Heart left ventricle (tissue), 16 donors: ENCODE measurements at regions not wholly inside any gene's neighbourhood (a gene's known extent, or its start where the extent isn't known, plus 50 kb on each side); places are given as distances from the start of the nearest gene placed in this dataset.
"Not testable (repeated sequence)": the region's sequence is repeated elsewhere in the genome, so short reads cannot be mapped to it uniquely, and the experiment has no call there.

Experiments
- ATAC-seq, 4 donors: fragments of 200-7000 bp; cut with Tn5 transposase; one replicate each; pipeline ENCODE4 v1.9.1; 2020 to 2022; ENCODE audit warnings: moderate library complexity in 4 of 4, mild to moderate bottlenecking in 3 of 4, moderate number of reproducible peaks in 1 of 4
- DNase-seq, 5 donors: peaks; one replicate each; pipeline ENCODE4 v3.0.0-alpha.2; 2020
- H3K27ac ChIP-seq, 12 donors: fragments of 200-600 bp; sonication (generic) in 4 of 12; one replicate each; pipeline versions ENCODE4 v1.5.0 to v1.8.0; 2016 to 2022; ENCODE audit warnings: mild to moderate bottlenecking in 2 of 12
- H3K27me3 ChIP-seq, 9 donors: fragments of 200-600 bp; sonication (generic) in 2 of 9; one replicate each; pipeline versions ENCODE4 v1.5.1 to v1.8.0; 2016 to 2022; ENCODE audit warnings: mild to moderate bottlenecking in 3 of 9
- H3K36me3 ChIP-seq, 9 donors: fragments of 200-600 bp; sonication (generic) in 2 of 9; one replicate each; pipeline versions ENCODE4 v1.5.0 to v1.8.0; 2018 to 2022; ENCODE audit warnings: mild to moderate bottlenecking in 2 of 9
- H3K4me1 ChIP-seq, 12 donors: fragments of 200-600 bp; sonication (generic) in 4 of 12; one replicate each; pipeline versions ENCODE4 v1.5.0 to v1.8.0; 2016 to 2022; ENCODE audit warnings: mild to moderate bottlenecking in 3 of 12
- H3K4me3 ChIP-seq, 12 donors: fragments of 200-600 bp; sonication (generic) in 4 of 12; one replicate each; pipeline versions ENCODE4 v1.5.0 to v1.8.0; 2017 to 2022; ENCODE audit warnings: mild to moderate bottlenecking in 9 of 12, moderate library complexity in 4 of 12
- H3K9me3 ChIP-seq, 12 donors: fragments of 200-600 bp; sonication (generic) in 4 of 12; one replicate each; pipeline versions ENCODE4 v1.5.0 to v1.8.0; 2016 to 2022; ENCODE audit warnings: mild to moderate bottlenecking in 1 of 12
- POLR2A ChIP-seq, 2 donors: fragments of 450-650 bp; IDR thresholded peaks; one replicate each; pipeline ENCODE4 v1.6.1; 2017; ENCODE audit warnings: antibody characterized with exemption in 2 of 2, mild to moderate bottlenecking in 2 of 2, moderate library complexity in 2 of 2
- WGBS, 4 donors: extraction: QIAGEN DNeasy Blood & Tissue Kit in 2 of 4; methylation state at CpG; one replicate each; pipeline versions ENCODE4 v1.1.5 to v1.1.7; 2013 to 2018; 5-methylcytosine and 5-hydroxymethylcytosine counted together
- intact Hi-C, 10 donors: fragments of 100-400 bp; cut with DNase I; formaldehyde crosslinking; loops; one replicate each; pipeline versions ENCODE4 v1.11.1 to v1.14.2; 2022
- TF ChIP-seq, protein P1 (sequence below), 12 donors: fragments of 200-600 bp; sonication (generic) in 4 of 12; IDR thresholded peaks; one replicate each; pipeline versions ENCODE4 v1.5.0 to v1.8.0; 2018 to 2022; ENCODE audit warnings: antibody characterized with exemption in 12 of 12, mild to moderate bottlenecking in 5 of 12
- donor health status: ischemic (EF 13 %, LVEDD 7.1; RV severe dilation, severe dysfunction).
- donor health status: healthy with polysubstance abuse.
- donor health status: DM: no; HTN: yes; CAD: no.
- donor health status: DM: no; HTN: no; CAD: no.
- donor health status: ischemic (EF 25% LVEDD 6.9; RV normal size, moderate dysfunction).
- donor health status: ischemic (EF 25% LVEDD 5.7; RV mildly dilated, moderate dysfunction).
- donor health status: healthy.
- donor health status: DM: yes; HTN: yes; CAD: no.
- donor health status: ischemic (EF 35%, LVEDD 5.7; RV mildly dilated, moderate dysfunction).
- donor health status: nonischemic (EF 11% LVEDD 7.7; RV severe dilation, severe dysfunction).
- donor health status: DM: yes; HTN: yes; CAD: no.
- donor health status: PGD.
- donor health status: ischemic (EF 29% LVEDD 5.4; RV normal size, mild dysfunction).
- donor health status: nonischemic (EF 23%, LVEDD 6.1; RV moderate dilation, normal function).

DNA sequence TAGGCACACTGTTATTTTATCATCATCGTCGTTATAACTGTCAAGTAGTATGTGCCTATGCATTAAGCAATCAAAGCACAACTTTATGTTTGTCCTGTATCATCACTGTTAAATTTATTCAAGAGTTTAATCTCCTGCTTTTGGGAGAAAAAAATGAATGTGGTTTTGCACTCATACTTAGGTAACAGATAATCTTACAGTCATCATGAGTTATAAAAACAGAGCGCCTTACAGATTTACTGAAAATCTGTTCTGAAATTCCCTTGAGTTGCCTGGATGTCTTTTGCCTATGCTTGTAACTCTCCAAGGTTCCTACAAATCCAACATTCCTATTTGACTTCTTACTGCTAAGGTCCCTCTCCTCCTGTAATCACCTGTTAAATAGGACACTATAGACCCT, 307.3 kb downstream of the ZIC4 start:
- 88 to 92% (median 92%) methylated on average over 3 of the region's 3 CpGs for WGBS, 4 donors
- no peak for TF ChIP-seq POLR2A (IDR thresholded peaks at IDR 0.05)
- TF ChIP-seq, protein P1, sequence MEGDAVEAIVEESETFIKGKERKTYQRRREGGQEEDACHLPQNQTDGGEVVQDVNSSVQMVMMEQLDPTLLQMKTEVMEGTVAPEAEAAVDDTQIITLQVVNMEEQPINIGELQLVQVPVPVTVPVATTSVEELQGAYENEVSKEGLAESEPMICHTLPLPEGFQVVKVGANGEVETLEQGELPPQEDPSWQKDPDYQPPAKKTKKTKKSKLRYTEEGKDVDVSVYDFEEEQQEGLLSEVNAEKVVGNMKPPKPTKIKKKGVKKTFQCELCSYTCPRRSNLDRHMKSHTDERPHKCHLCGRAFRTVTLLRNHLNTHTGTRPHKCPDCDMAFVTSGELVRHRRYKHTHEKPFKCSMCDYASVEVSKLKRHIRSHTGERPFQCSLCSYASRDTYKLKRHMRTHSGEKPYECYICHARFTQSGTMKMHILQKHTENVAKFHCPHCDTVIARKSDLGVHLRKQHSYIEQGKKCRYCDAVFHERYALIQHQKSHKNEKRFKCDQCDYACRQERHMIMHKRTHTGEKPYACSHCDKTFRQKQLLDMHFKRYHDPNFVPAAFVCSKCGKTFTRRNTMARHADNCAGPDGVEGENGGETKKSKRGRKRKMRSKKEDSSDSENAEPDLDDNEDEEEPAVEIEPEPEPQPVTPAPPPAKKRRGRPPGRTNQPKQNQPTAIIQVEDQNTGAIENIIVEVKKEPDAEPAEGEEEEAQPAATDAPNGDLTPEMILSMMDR (IDR thresholded peaks at IDR 0.05) = no peak

DNA sequence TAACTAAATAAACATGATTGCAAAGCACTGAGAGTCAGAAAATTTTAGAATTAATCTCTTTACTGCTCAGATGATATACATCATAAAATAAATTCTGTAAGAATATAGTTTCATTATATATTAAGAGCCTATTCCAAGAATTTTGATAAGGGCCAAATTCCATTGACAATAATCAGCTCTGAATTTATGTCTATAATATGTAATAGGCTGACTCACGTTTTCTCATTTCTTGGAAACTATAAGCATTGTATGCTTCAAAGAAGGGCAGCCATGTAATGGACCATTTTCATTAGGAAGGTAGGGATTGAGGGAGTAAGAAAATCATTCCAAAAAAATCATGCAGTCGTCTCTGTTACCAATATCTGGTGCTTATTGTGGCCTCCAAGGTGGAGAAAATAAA, 315.9 kb downstream of the ZIC4 start:
- no peak for TF ChIP-seq POLR2A (IDR thresholded peaks at IDR 0.05)
- TF ChIP-seq, protein P1 (IDR thresholded peaks at IDR 0.05) = no peak
- Histone ChIP-seq H3K9me3 (peaks cover 0 to 9% (median 0%) of the 10 kb centered on the region in 12 donors), H3K4me3 (no peak overlapping the region), H3K36me3 (no peaks in the 10 kb centered on the region), H3K27ac (no peak overlapping the region), H3K27me3 (no peaks in the 10 kb centered on the region), H3K4me1 (no peaks in the 10 kb centered on the region)
- DNase-seq = no peak
- 48 to 53% (median 52%) methylated on average over 2 of the region's 2 CpGs for WGBS, 4 donors
- intact Hi-C loops = no loop called here
- no peak for ATAC-seq

More for the DNA sequence above, 307.3 kb downstream of the ZIC4 start:
- Histone ChIP-seq H3K9me3 (peaks cover 0 to 17% (median 1%) of the 10 kb centered on the region in 12 donors), H3K27ac (no peak overlapping the region), H3K27me3 (no peaks in the 10 kb centered on the region), H3K4me1 (no peaks in the 10 kb centered on the region), H3K36me3 (no peaks in the 10 kb centered on the region), H3K4me3 (no peak overlapping the region)
- DNase-seq (no peak), ATAC-seq (no peak)
- intact Hi-C loops = no loop called here

DNA sequence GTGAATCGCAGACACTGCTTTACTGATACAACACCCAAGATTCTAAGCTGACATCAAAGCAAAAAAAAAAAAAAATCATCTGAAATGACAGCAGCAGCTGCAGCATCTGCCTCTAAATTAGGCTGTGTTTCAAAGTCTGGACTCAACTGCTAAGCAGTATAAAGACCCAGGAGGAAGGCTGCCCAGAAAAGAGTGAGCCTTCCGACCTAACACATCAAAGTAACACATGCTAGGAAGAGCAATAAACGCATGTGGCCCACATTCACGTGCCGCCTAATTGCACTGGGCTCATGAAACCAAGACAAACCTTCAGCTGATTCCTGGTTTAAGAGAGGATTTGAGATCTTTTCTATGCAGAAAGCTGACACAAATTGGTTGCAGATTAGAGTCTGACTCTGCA, 317.1 kb downstream of the ZIC4 start:
- intact Hi-C loops = no loop called here
- Histone ChIP-seq H3K4me1 (no peaks in the 10 kb centered on the region), H3K4me3 (no peak overlapping the region), H3K27ac (no peak overlapping the region), H3K9me3 (peaks cover 0 to 5% (median 0%) of the 10 kb centered on the region in 12 donors), H3K36me3 (no peaks in the 10 kb centered on the region), H3K27me3 (no peaks in the 10 kb centered on the region)
- WGBS, 4 donors = 79 to 81% (median 81%) methylated on average over 5 of the region's 5 CpGs
- DNase-seq (no peak), ATAC-seq (no peak)
- TF ChIP-seq, protein P1 (IDR thresholded peaks at IDR 0.05) = no peak
- no peak for TF ChIP-seq POLR2A (IDR thresholded peaks at IDR 0.05)

DNA sequence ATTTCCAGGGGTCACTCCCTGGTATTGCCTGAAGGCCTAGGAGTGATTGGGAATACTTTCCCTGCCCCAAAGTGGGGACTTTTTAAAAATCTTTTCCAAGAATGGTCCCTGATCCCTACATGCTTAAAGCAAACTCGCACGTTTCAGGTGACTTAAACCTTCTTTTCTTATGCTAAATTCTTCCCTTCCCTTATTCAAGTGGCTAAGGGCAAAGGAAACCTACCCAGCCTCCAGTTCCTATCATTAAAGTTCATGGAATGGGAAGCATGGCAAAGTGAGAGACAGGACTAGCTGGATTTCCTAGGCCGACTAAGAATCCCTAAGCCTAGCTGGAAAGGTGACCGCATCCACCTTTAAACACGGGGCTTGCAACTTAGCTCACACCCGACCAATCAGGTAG, 346.8 kb downstream of the ZIC4 start:
- DNase-seq, H3K4me1 ChIP-seq, H3K36me3 ChIP-seq, H3K4me3 ChIP-seq, ATAC-seq, intact Hi-C loops, H3K27me3 ChIP-seq, H3K27ac ChIP-seq: not testable (repeated sequence)
- 69 to 77% (median 76%) methylated on average over 6 of the region's 6 CpGs for WGBS, 4 donors
- peaks cover 0 to 22% (median 10%) of the 10 kb centered on the region in 12 donors for H3K9me3 ChIP-seq

DNA sequence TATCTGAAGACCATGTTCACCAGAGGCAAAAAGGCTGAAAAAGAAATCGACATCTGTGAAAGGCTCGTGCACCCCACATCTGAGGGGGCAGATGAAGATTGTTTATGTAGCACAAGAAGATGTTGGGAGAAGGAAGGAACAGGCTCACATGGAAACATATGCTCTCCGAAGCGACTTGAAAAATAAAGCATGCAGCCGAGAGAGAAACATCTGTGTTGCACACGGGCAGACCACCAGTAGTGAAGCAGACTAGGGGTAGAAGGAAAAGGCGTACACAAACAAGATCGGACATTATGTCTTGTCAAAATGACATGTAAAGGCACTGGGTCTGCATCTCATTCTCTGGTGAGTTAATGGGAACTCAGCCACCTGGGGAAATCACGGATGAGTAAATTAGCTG, 356.5 kb downstream of the ZIC4 start:
- ATAC-seq (no peak), DNase-seq (no peak)
- Histone ChIP-seq H3K4me3 (no peak overlapping the region), H3K9me3 (peaks cover 0 to 24% (median 9%) of the 10 kb centered on the region in 12 donors), H3K27me3 (no peaks in the 10 kb centered on the region), H3K27ac (no peak overlapping the region), H3K36me3 (peaks cover 0 to 4% (median 0%) of the 10 kb centered on the region in 9 donors), H3K4me1 (no peaks in the 10 kb centered on the region)
- 81 to 84% (median 82%) methylated on average over 9 of the region's 9 CpGs for WGBS, 4 donors
- intact Hi-C loops = no loop called here
- TF ChIP-seq, protein P1 (IDR thresholded peaks at IDR 0.05) = no peak
- no peak for TF ChIP-seq POLR2A (IDR thresholded peaks at IDR 0.05)
